Small intestine (tissue), 7 donors: ENCODE measurements at regions not wholly inside any gene's neighbourhood (a gene's known extent, or its start where the extent isn't known, plus 50 kb on each side); places are given as distances from the start of the nearest gene placed in this dataset.
"Not testable (repeated sequence)": the region's sequence is repeated elsewhere in the genome, so short reads cannot be mapped to it uniquely, and the experiment has no call there.

Source experiments
- DNase-seq, 2 donors: peaks; one replicate each; pipeline versions ENCODE4 v3.0.0 to v3.0.0-alpha.2; 2013
- FAIRE-seq: peaks from 2 replicates; lab custom pipeline; 2012; peaks lifted over from hg19 to GRCh38; lab: Jason Lieb, UNC
- H3K27ac ChIP-seq, 3 donors: one replicate each; pipeline ENCODE4 v1.5.1; 2013; ENCODE audit warnings: low read length in 2 of 3, mild to moderate bottlenecking in 2 of 3, control low read depth in 1 of 3, inconsistent platforms in 1 of 3, low read depth in 1 of 3, moderate library complexity in 1 of 3
- H3K27me3 ChIP-seq, 3 donors: one replicate each; pipeline ENCODE4 v1.6.1; 2013; ENCODE audit warnings: low read length in 3 of 3, inconsistent platforms in 1 of 3; ENCODE audit not compliant: control insufficient read depth in 3 of 3, insufficient read depth in 3 of 3
- H3K36me3 ChIP-seq, 3 donors: one replicate each; pipeline ENCODE4 v1.6.1; 2013; ENCODE audit warnings: low read length in 3 of 3, inconsistent platforms in 1 of 3, low read depth in 1 of 3, mild to moderate bottlenecking in 1 of 3, moderate library complexity in 1 of 3; ENCODE audit not compliant: control insufficient read depth in 3 of 3, insufficient read depth in 2 of 3
- H3K4me1 ChIP-seq, 3 donors: one replicate each; pipeline ENCODE4 v1.6.1; 2013; ENCODE audit warnings: low read length in 2 of 3, inconsistent platforms in 1 of 3, low read depth in 1 of 3, mild to moderate bottlenecking in 1 of 3, moderate library complexity in 1 of 3; ENCODE audit not compliant: control insufficient read depth in 3 of 3, insufficient read depth in 2 of 3
- H3K4me3 ChIP-seq, 3 donors: one replicate each; pipeline ENCODE4 v1.5.1; 2013; ENCODE audit warnings: low read length in 3 of 3, control low read depth in 1 of 3, inconsistent platforms in 1 of 3, low read depth in 1 of 3, mild to moderate bottlenecking in 1 of 3, moderate library complexity in 1 of 3
- H3K9me3 ChIP-seq, 2 donors: one replicate each; pipeline ENCODE4 v1.6.1; 2013; ENCODE audit warnings: low read depth in 1 of 2, low read length in 1 of 2; ENCODE audit not compliant: control insufficient read depth in 2 of 2, insufficient read depth in 1 of 2
- WGBS, 3 donors: extraction: QIAGEN DNeasy Blood & Tissue Kit; methylation state at CpG; one replicate each; pipeline ENCODE4 v1.1.7; 2013; 5-methylcytosine and 5-hydroxymethylcytosine counted together
- donor health status: healthy with polysubstance abuse.
- donor health status: control.
- donor health status: control.
- donor health status: Bipolar disorder and iron deficiency.
- donor health status: healthy.

- H3K9me3 ChIP-seq: no peaks in the 10 kb centered on the region
- WGBS, 3 donors: 76 to 87% (median 82%) methylated on average over 6 of the region's 6 CpGs
- H3K4me1 ChIP-seq: no peaks in the 10 kb centered on the region
- H3K27me3 ChIP-seq: peaks cover 0 to 4% (median 0%) of the 10 kb centered on the region in 3 donors
- H3K36me3 ChIP-seq: no peaks in the 10 kb centered on the region
- no peak overlapping the region for H3K4me3 ChIP-seq
- DNase-seq (no peak), FAIRE-seq (no peak)
- H3K27ac ChIP-seq: no peak overlapping the region
Observed at GRCh38 chr9:2545881-2546490, 75.6 kb upstream of the VLDLR start.

GRCh38 chr9:2555899-2556600, 65.5 kb upstream of the VLDLR start:
- not testable (repeated sequence) for H3K9me3 ChIP-seq, H3K27me3 ChIP-seq, H3K4me1 ChIP-seq, H3K36me3 ChIP-seq, DNase-seq, FAIRE-seq, H3K4me3 ChIP-seq, H3K27ac ChIP-seq
- WGBS, 3 donors: 67 to 81% (median 71%) methylated on average over 7 of the region's 7 CpGs

- no peak overlapping the region for H3K27ac ChIP-seq
- no peaks in the 10 kb centered on the region for H3K36me3 ChIP-seq
- DNase-seq (no peak), FAIRE-seq (peak; percentile 36)
- H3K27me3 ChIP-seq: no peaks in the 10 kb centered on the region
- peaks cover 0 to 6% of the 10 kb centered on the region in 2 donors for H3K9me3 ChIP-seq
- no peak overlapping the region for H3K4me3 ChIP-seq
- 85 to 95% (median 91%) methylated on average over 1 of the region's 1 CpG for WGBS, 3 donors
- no peaks in the 10 kb centered on the region for H3K4me1 ChIP-seq
Observed at GRCh38 chr9:2557693-2558092, 63.9 kb upstream of the VLDLR start.

- peak overlapping the region in 2 of 3 donors; percentile 1 to 14 for H3K27ac ChIP-seq
- DNase-seq: peak in 1 of 2 donors; percentile 28
- no peaks in the 10 kb centered on the region for H3K27me3 ChIP-seq
- FAIRE-seq: no peak
- WGBS, 3 donors: 56 to 67% (median 57%) methylated on average over 5 of the region's 5 CpGs
- peaks cover 0 to 6% of the 10 kb centered on the region in 2 donors for H3K9me3 ChIP-seq
- H3K4me1 ChIP-seq: no peaks in the 10 kb centered on the region
- H3K4me3 ChIP-seq: no peak overlapping the region
- H3K36me3 ChIP-seq: no peaks in the 10 kb centered on the region
Observed at GRCh38 chr9:2559192-2560152, 62.1 kb upstream of the VLDLR start.

GRCh38 chr9:2560180-2560579, 61.4 kb upstream of the VLDLR start:
- Histone ChIP-seq H3K27me3 (no peaks in the 10 kb centered on the region), H3K9me3 (peaks cover 0 to 6% of the 10 kb centered on the region in 2 donors), H3K4me3 (no peak overlapping the region), H3K36me3 (no peaks in the 10 kb centered on the region), H3K27ac (peak overlapping the region in 1 of 3 donors; percentile 1), H3K4me1 (no peaks in the 10 kb centered on the region)
- no peak for FAIRE-seq
- DNase-seq: peak in 1 of 2 donors; percentile 3

- Histone ChIP-seq H3K9me3 (no peaks in the 10 kb centered on the region), H3K36me3 (no peaks in the 10 kb centered on the region), H3K4me3 (no peak overlapping the region), H3K27me3 (peaks cover 0 to 3% (median 0%) of the 10 kb centered on the region in 3 donors), H3K27ac (no peak overlapping the region), H3K4me1 (peaks cover 0 to 4% (median 0%) of the 10 kb centered on the region in 3 donors)
- whole genome bisulfite sequencing, 3 donors: 93 to 96% (median 95%) methylated on average over 6 of the region's 6 CpGs
- DNase-seq (no peak), FAIRE-seq (no peak)
Observed at GRCh38 chr9:2565676-2566340, 55.8 kb upstream of the VLDLR start.

- no peak for FAIRE-seq
- Histone ChIP-seq H3K4me1 (peaks cover 0 to 9% (median 0%) of the 10 kb centered on the region in 3 donors), H3K27me3 (peaks cover 0 to 3% (median 0%) of the 10 kb centered on the region in 3 donors), H3K27ac (no peak overlapping the region), H3K4me3 (no peak overlapping the region), H3K9me3 (no peaks in the 10 kb centered on the region), H3K36me3 (no peaks in the 10 kb centered on the region)
- no peak for DNase-seq
Observed at GRCh38 chr9:2567922-2568321, 53.7 kb upstream of the VLDLR start.

- FAIRE-seq (no peak), DNase-seq (no peak)
- Histone ChIP-seq H3K36me3 (no peaks in the 10 kb centered on the region), H3K27ac (no peak overlapping the region), H3K27me3 (peaks cover 0 to 3% (median 0%) of the 10 kb centered on the region in 3 donors), H3K4me1 (peaks cover 0 to 9% (median 0%) of the 10 kb centered on the region in 3 donors), H3K9me3 (no peaks in the 10 kb centered on the region), H3K4me3 (no peak overlapping the region)
Observed at GRCh38 chr9:2568689-2569088, 52.9 kb upstream of the VLDLR start.
